ENCODE measurements at regions not wholly inside any gene's neighbourhood (a gene's known extent, or its start where the extent isn't known, plus 50 kb on each side); places are given as distances from the start of the nearest gene placed in this dataset.
"Not testable (repeated sequence)": the region's sequence is repeated elsewhere in the genome, so short reads cannot be mapped to it uniquely, and the experiment has no call there.

DNA sequence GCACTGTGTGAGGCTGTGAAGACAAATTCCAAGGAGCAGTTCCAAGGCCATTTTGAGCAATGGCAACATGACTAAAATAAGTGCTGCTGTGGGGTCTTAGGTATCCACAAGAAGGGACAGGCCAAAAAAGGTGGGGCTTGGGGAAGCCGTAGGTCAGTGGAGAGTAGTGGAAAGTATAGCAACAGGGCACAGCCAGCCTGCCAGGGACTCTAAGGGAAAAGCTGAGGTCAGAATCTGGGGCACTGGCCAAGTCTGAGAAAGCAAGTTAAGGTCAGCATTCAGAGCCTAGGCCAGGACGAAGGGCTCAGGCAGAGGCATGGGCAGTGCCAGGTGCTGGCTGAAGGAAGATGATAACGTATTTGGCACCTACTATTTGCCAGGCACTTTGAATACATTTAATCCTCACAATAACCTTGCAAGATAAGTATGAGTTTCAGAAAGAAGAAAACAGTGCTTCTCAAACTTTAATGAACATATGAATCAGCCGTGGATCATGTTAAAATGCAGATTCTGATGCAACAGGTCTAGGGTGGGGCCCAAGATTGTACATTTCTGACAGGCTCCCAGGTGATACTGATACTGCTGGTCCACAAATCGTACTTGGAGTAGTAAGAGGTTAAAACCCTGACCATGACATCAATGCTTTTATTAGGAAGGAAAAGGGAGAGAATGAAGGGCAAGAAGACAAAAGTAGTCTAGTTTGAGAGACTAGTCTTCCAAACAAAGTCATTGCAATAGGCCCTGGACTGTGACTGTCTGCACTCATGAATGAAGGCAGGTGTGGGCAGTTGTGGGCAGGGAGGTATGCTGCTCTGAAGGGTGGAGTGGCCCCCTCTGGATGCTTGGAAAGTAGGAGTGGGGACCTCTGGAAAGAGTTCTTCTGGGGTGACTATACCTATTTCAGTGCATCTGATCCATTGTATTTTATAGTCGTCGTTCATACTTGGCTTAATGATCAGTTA is 106.3 kb upstream of the ANKRD28 start:
- DNase-seq, result no peak

DNA sequence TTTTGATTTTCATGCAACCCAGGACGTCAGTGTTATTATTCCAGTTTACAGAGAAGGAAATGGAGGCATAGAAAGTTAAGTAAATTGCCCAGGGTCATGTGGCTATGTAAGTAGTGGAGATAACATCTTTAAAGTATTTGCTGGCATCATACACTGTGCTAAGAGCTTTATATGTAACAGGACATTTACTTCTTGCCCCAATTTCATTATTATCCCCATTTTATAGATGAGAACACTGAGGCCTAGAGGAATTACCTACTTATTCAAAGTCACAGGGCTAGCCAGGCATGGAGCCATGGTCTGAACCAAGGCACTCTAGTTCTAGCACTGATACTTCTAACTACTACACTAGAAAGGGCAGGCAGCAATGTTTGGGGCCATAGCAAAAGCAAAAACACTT is 107.3 kb upstream of the ANKRD28 start:
- DNase-seq, result no peak

DNA sequence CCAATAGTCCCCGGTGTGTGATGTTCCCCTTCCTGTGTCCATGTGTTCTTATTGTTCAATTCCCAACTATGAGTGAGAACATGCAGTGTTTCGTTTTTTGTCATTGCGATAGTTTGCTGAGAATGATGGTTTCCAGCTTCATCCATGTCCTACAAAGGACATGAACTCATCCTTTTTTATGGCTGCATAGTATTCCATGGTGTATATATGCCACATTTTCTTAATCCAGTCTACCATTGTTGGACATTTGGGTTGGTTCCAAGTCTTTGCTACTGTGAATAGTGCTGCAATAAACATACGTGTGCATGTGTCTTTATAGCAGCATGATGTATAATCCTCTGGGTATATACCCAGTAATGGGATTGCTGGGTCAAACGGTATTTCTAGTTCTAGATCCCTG is 109.6 kb upstream of the ANKRD28 start:
- not testable (repeated sequence) for DNase-seq

DNA sequence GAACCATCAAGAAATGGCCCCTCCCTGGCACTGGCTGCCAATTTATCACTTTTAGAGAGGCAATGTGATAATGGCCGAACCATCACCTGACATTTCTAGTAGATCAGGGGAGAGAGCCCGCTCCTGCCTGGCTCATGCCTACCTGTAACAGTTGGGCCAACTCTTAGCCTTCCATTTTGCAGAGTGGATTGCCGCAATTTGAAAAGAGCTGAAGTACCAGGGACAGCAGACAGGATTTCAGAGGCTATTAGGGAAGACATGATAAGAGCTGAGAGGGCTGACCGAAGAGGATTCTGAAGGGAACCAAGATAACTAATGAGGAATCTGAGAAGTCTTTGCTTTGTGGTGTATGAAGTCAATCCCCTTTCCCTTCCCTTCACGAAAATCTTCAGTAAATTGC is 121.2 kb upstream of the ANKRD28 start:
- no peak for DNase-seq

DNA sequence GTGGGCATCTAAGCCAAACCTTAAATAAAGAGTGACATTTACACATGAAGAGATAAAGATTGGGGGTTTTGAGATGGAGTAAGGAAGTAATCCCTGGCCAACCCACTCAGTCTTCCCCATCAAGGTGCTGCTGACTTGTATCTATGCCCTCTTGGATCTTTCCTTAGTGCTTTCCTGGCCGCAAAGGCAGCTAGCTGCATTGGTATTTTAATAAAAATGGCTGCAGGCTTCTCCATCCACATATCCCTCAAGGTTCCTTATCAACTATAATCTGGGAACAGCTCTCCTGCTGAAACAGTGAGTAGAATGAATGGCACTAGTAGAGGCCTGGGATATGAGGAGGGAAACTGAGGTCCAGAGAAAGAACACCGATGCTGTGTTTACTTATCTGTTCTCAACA is 122.2 kb upstream of the ANKRD28 start:
- no peak for DNase-seq

DNA sequence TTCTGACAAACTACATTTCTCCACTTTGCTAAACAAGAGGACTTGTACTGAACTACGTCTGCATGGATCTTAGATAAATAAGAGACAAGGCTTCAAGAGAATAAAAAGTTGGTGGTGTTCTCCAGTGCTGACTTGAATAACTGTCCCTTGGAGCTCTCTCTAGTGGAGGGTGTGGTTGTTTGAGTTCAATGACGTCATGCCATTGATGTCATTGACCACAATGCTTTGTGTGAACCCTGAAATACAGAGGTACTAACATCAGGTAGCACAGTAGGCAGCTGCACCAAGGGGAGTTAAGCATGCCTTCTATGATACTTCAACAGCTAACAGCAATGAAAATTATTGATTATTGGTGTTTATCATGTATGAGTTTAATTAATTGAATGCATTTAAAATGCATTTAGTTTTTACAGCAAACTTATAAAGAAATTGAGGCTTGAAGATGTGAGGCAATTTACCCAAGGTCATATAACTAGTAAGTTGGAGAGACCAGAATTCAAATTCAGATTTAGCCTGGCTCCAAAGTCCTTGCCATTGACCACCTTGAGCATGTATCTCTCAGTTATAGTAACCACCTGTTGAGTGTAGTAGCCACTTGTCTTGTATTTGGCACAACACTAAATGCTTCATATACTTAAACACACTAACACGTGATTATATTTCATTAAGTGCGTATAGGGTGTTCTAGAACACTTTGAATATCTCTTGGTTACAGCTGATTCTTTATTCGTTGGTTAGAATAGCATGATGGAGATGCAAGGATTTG is 126.0 kb upstream of the ANKRD28 start:
- DNase-seq, result no peak

DNA sequence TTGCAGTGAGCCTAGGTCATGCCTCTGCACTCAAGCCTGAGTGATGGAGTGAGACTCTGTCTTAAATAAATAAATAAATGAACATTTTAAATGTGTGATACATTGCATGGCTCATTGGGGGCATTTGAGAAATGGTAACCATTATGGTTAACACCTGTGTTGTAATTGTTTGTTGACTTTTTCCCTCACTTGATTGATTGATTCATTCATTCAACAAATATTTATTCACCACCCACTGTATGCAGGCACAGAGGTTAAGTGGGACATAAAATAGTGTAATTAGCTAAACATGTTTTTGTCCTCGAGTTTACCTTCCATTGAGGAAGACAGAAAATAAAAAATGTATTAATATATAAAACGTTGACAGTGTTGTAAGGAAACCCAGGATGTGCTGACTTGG is 127.1 kb upstream of the ANKRD28 start:
- DNase-seq, result no peak

DNA sequence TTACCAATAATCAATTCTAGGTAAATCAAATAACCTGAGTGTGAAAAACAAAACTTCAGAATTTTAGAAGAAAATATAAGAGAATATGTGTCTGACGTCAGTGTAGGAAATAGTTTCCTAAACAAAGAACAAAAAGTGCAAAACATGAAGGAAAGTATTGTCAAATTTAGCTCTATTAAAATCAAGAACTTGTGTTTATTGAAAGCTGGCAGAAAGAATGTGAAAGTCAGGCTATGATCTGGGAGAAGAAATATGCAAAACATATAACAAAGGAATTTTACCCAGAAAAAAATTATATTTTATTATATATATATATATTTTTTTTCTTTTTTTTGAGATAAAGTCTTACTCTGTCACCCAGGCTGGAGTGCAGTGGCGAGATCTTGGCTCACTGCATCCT is 129.1 kb upstream of the ANKRD28 start:
- no peak for DNase-seq

DNA sequence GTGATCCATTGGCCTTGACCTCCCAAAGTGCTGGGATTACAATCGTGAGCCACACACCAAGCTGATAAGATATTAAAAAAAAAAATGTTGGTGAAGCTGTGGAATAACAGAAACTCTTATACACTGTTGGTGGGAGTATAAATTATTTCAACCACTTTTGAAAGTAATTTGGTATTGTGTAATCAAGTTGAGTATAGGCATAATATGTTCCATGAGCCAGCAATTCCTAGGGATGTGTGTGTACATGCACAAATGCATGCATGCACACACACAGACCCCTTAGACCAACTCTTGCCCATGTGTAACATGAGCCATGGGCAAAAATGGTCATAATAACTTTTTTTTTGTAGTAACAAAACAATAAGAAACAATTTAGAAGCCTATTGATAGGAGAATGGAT is 130.2 kb upstream of the ANKRD28 start:
- DNase-seq, result no peak

DNA sequence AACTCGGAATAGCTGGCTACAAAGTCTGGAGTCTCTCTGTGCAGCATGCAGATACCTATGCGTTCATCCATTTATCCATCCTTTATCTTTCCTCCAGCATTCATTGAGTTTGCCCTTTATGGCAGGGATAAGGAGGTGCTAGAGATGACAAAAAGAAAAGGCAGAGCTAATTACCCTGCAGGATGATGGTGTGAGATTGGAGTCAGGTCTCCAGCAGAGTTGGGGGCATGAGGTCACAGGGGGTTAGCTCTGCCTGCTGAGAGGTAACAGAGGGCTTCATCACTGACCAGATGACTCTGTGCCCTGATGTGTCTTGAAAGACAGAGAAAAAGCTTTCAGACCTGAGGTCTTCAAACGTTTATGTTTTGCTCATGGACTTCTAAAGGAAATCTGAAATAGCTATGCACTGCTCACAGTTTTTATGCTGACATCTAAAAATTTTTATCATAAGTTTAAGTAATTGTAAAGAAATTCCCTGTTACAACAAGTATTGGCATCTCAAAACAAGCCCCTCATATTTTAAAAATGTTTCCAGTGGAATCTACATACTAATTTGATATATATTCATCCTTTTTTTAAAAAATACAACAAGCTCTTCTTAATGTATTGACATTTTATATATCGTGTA is 132.3 kb upstream of the ANKRD28 start:
- DNase-seq, result no peak

DNA sequence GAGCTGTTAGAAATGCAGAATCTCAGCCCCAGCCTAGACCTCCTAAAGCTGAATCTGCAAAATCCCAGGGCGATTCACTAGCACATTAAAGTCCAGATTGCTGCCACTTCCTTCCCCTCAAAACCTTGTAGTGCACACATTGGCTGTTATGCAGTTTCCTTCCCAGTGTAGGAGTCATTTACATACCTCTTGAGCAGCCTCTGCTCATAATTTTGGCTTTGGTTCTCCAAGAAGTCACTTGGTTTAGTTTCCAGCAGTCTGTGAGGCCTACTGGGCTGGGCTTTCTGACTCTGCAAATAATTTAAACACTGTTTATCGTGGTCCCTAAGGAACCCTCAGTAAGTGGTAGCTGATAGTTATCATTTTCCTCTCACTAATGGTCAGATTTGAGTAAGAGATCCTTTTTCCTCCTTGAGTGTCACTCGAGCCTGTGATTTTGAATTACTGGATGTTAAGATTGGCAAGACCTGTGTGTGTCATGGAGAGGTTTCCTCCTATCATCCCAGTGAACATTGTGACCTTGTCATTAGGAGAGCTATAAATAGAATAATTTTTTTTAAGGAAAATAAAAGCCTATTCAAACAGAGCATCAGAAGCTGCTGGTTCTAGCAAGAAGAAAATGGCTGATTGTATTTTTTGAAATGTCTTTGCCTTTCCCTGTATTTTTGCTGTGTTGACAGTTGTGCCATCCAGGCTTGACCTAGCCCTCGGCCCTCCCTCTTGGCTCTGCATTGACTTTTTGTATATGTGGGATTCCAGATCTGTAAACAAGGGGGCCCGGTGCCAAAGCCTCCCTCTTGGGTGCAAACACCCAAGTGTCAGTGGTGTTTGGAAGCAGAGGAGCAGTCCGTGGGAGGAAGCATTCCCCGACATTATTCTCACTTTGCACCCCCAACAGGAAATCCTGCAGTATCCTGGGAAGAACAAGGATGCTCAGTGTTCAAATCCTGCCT is 134.8 kb upstream of the ANKRD28 start:
- no peak for DNase-seq

DNA sequence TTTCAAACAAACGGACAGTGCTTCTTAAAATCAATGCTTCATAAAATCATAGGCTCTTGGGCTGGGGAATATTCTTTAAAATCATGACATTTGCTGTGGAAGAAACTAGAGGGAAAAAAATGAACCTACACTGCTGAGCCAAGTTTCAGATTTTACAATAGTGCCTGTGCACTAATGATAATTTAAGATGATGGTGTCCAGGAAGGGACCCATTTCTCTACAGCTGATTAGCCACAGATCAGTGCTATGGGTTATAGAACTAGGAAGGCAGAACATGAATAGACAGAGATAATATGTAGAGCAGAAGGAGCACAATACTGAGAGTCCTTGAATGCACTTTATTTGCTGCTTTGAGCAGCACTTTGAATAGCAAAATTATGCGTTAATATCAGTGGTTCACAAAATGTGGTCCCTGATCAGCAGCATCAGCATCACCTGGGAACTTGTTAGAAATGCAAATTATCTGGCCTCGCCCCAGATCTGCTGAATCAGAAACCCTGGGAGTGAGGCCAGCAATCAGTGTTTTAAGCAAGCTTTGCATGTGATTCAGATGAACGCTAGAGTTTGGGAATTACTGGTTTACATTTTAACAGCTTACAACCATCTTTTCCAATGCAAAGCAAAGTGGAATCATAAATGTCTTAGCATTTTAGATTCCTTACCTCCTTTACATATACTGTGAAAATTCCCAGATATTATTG is 135.8 kb upstream of the ANKRD28 start:
- no peak for DNase-seq

DNA sequence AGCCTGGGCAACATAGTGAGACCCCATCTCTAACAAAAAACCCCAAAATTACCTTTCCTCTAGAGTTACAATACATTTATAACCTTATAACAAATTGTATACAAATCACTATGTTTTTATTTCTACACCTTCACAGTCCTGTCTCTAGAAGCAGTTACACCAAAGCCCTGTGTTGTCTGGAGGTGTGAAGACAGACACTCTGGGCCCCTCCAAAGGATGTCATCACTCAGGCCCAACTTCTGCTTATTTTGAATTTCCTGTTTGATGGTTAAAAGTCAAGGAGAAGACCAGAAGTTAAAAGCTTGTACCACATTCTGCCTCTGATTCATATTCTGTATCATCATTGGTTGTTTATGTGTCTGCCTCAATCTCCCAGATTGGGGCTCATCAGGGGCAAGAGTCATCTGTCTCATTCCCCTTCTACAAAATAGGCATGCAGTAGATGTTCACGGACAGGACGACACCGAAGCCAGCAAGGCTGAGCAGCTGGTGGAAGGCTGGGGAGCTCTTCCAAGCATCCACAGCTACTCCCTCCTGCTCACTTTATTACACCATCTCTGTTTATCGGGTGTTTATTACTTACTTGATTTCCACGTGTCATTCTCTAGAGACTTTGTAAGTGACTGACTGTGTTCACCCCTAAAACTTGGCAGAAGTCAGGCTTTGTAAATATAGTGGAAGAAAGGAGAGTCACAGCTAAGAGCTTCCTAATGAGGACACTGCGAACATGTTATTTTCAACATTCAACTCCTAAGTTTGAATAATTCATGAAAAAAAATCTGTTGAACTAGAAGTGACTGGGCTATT is 136.8 kb upstream of the ANKRD28 start:
- DNase-seq, result no peak

DNA sequence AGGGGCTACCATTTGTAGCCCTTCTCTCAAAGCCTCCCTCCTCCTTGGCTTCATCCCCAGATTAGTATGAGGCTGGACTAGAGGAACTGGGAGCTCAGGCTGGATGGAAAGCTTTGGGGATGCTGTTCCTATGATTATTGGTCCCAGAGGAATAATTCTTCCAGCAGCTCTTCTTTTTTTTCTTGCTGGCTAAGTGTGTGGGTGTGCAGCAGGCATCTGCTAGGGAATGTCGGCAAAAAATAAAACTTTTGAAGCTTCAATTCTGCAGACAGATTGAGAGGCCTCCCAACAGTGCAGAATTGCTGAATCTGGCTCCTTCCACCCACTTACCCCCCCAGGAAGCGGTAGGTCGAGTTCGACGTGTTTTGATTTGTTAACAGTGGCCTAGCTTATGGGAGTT is 138.5 kb upstream of the ANKRD28 start:
- DNase-seq, result no peak

DNA sequence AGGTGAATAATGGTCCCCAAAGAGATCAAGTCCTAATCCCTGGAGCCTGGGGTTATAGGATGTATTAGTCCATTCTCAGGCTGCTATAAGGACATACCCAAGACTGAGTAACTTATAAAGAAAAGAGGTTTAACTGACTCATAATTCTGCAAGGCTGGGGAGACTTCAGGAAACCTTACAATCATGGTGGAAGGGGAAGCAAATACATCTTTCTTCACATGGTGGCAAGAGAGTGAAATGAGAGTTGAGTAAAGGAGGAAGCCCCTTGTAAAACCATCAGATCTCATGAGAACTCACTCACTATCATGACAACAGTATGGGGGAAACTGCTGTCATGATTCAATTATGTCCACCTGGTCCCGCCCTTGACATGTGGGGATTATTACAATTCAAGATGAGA is 142.9 kb upstream of the ANKRD28 start:
- DNase-seq, result no peak

DNA sequence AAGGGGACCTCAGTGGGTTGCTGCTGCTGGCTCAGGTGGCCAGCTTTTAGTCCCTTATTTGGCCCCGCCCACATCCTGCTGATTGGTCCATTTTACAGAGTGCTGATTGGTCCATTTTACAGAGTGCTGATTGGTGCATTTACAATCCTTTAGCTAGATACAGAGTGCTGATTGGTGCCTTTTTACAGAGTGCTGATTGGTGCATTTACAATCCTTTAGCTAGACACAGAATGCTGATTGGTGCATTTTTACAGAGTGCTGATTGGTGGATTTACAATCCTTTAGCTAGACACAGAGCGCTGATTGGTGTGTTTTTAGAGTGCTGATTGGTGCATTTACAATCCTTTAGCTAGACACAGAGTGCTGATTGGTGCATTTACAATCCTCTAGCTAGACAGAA is 143.7 kb upstream of the ANKRD28 start:
- not testable (repeated sequence) for DNase-seq

DNA sequence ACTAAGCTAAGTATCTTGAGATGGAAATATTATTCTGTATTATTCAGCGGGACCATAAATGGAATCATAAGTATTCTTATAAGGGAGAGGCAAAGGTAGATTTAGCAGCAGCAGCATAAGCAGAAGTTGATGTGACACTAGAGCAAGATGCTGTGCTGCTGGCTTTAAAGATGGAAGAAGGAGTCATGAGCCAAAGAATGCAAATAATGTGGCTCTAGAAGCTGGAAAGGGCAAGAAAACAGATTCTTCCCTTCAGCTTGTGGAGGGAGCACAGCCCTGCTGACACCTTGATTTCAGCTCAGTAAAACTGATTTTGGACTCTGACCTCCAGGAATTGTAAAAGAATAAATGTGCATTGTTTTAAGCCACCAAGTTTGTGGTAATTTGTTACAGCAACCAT is 144.2 kb upstream of the ANKRD28 start:
- no peak for DNase-seq

DNA sequence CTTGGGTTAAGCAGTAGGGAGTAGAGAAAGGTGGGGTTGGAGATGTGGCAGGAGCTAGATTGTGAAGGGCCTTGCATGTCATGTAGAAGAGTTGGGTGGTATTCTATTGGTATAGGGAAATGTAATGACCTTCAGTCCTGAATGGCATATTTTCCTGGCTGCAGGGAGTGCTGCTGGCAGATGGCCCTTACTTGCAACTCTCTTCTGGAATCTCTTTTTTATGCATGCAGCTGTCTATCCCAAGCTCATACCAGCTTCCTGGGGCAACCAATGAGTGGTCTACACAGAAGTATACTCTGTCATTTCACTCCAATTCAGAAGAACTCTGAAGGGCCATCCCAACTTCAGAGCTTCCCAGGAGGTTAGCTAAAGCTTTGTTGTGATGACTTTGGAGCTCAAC is 144.7 kb upstream of the ANKRD28 start:
- no peak for DNase-seq

DNA sequence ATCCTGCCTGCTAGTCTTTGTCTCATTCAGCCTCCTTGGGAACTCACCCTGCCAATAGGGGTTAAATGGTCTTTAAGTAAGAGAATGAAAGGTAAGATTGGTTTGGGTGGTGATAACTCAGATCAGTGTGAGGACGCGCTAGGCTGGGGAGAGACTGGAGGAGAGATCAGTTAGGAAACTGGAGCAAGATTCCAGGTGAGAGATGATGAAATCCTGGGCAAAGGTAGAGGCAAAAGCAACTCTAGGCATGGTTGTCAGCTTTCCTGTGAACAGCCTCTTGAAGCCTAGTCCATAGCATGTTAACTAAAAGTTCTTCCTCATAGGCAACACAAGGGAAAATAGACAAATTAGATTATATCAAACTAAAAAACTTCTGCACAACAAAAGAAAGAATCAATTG is 145.2 kb upstream of the ANKRD28 start:
- DNase-seq, result no peak

DNA sequence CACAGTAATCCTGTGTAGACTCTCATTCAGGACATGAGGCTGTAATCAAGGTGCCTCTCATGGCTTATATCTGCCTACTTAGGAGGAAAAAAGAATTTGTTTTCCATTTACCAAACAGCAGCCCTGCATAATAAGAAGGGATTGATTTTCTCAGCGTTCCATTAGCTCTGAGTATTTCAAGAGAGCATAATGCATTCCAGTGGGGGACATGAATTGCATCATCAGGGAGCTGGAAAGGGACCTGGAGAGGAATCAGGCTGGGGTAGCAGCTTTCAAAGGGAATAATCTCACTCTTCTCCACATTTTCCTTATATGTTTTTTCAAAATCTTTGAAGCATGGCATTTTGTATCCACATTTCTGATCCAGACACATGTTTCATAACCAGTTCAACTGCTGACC is 150.6 kb upstream of the ANKRD28 start:
- DNase-seq, result no peak

DNA sequence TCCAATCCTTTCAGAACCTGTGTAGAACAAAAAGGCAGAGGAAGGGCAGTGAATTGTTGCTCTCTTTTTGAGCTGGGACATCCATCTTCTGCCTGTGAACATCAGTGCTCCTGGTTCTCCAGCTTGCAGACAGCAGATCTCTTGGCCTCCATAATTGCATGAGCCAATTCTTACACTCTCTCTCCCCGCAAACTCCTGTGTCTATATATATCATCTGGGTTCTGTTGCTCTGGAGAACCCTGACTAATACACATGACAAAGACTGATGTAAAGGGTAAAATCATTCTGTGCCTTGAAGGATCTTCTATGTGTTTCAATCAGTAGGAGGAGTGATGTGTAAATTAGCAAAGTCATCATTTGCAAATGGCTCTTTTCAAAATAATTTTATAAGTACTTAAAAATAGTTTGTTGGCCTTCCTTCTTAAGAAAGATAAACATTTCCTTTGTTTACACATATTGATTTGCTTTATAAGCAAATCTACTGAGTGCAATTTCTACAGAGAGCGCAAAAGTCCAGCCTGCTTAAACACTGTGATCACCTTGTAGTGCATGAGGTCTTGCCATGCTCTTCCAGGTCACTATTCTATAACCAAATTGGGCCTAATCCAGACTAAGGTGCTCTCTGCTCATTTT is 154.9 kb upstream of the ANKRD28 start:
- no peak for DNase-seq

All from NCI-H1694 (cell line).